HepG2 (cell line): ENCODE measurements at regions not wholly inside any gene's neighbourhood (a gene's known extent, or its start where the extent isn't known, plus 50 kb on each side); places are given as distances from the start of the nearest gene placed in this dataset.

Experiments
- ATAC-seq: fragments of 200-7000 bp; cut with Tn5 transposase; 3 replicates; pipeline ENCODE4 v1.9.1; 2020; ENCODE audit warnings: mild to moderate bottlenecking, moderate library complexity
- BruUV-seq: library from RNA; stranded (reverse); fragments of 400-500 nt; replicated peaks from 2 replicates; lab custom pipeline; 2021; lab: Mats Ljungman, UMichigan
- CTCF ChIA-PET: fragments of 300-600 bp; formaldehyde crosslinking; extraction: SDS; loops from one replicate; lab custom pipeline; 2021; ENCODE audit warnings: low total read pairs, inconsistent platforms, low intra/inter-chr PET ratio; lab: Yijun Ruan, JAX
- POLR2A ChIA-PET: fragments of 350-600 bp; sonication (Branson Sonifier 250); formaldehyde crosslinking; loops from one replicate; lab custom pipeline; 2020; ENCODE audit warnings: antibody characterized with exemption, inconsistent platforms; lab: Yijun Ruan, JAX
- DNase-seq: peaks from one replicate; pipeline ENCODE4 v3.0.0-alpha.2; 2015; ENCODE audit warnings: low spot score
- FAIRE-seq: peaks from 3 replicates; lab custom pipeline; 2011; peaks lifted over from hg19 to GRCh38; lab: Jason Lieb, UNC
- H2AFZ ChIP-seq: one replicate; pipeline ENCODE4 v1.6.1; 2011; ENCODE audit warnings: low read length, inconsistent platforms
- H3K27ac ChIP-seq: fragments of 300-600 bp; 3 replicates; pipeline ENCODE4 v1.8.0; 2011; ENCODE audit warnings: mixed run types, mild to moderate bottlenecking, mixed read lengths, low read length, inconsistent platforms; ENCODE audit not compliant: insufficient read depth; ENCODE audit errors: extremely low read length
- H3K27me3 ChIP-seq, 2 experiments: fragments of 200-600 bp in 1 of 2; 2 replicates in 1 of 2; 3 replicates in 1 of 2; pipeline versions ENCODE4 v1.6.0 to v1.8.0; 2011; ENCODE audit warnings: low read length in 2 of 2, mild to moderate bottlenecking in 2 of 2, moderate library complexity in 2 of 2, inconsistent platforms in 1 of 2; ENCODE audit not compliant: insufficient read depth in 2 of 2, control insufficient read depth in 1 of 2
- H3K36me3 ChIP-seq, 2 experiments: fragments of 200-600 bp in 1 of 2; replicated peaks in 1 of 2; 2 replicates in 1 of 2; 3 replicates in 1 of 2; pipeline versions ENCODE4 v1.5.1 to v1.8.0; 2011; ENCODE audit warnings: low read length in 2 of 2, inconsistent platforms in 1 of 2; ENCODE audit not compliant: insufficient read depth in 2 of 2, control insufficient read depth in 1 of 2
- H3K4me1 ChIP-seq: 2 replicates; pipeline ENCODE4 v1.5.1; 2012; ENCODE audit warnings: low read length, inconsistent platforms; ENCODE audit not compliant: insufficient read depth
- H3K4me2 ChIP-seq: 2 replicates; pipeline ENCODE4 v1.6.0; 2011; ENCODE audit warnings: low read depth, low read length, inconsistent platforms
- H3K4me3 ChIP-seq, 3 experiments: fragments of 200-600 bp in 1 of 3; sonication (generic), shearing (Covaris generic) in 1 of 3; replicated peaks in 1 of 3; 2 replicates each; pipeline ENCODE4 v1.5.1; 2011 to 2016; ENCODE audit warnings: low read length in 3 of 3, inconsistent platforms in 2 of 3, low read depth in 2 of 3, mild to moderate bottlenecking in 2 of 3, control low read depth in 1 of 3, mixed read lengths in 1 of 3; ENCODE audit not compliant: insufficient read depth in 1 of 3
- H3K79me2 ChIP-seq: one replicate; pipeline ENCODE4 v1.6.1; 2011; ENCODE audit warnings: low read length, inconsistent platforms; ENCODE audit not compliant: insufficient read depth
- H3K9ac ChIP-seq: 2 replicates; pipeline ENCODE4 v1.6.0; 2011; ENCODE audit warnings: mild to moderate bottlenecking, low read depth, low read length, inconsistent platforms; ENCODE audit not compliant: insufficient read depth
- H3K9me3 ChIP-seq: 2 replicates; pipeline ENCODE4 v1.5.1; 2012; ENCODE audit warnings: mild to moderate bottlenecking, low read length
- H4K20me1 ChIP-seq: 2 replicates; pipeline ENCODE4 v1.6.0; 2011; ENCODE audit warnings: inconsistent platforms, mild to moderate bottlenecking, low read length, moderate library complexity; ENCODE audit not compliant: insufficient read depth
- EZH2 ChIP-seq: conservative IDR thresholded peaks from 2 replicates; pipeline ENCODE4 v1.6.1; 2012; ENCODE audit warnings: mild to moderate bottlenecking, low read depth, low read length, moderate library complexity
- FOXA1 ChIP-seq, 2 experiments: fragments of 450-650 bp in 1 of 2; sonication (generic) in 1 of 2; formaldehyde crosslinking in 1 of 2; IDR thresholded peaks; 2 replicates each; pipeline versions ENCODE4 v1.4.0 to v1.6.1; 2016 to 2020; ENCODE audit warnings: missing genetic modification reagents in 1 of 2
- KDM6A ChIP-seq: IDR thresholded peaks from 2 replicates; pipeline ENCODE4 v1.6.1; 2016; ENCODE audit warnings: low read depth
- SETDB1 ChIP-seq: sonication (generic); formaldehyde crosslinking; IDR thresholded peaks from 2 replicates; pipeline ENCODE4 v1.5.1; 2020; ENCODE audit warnings: missing genetic modification reagents, mild to moderate bottlenecking, borderline replicate concordance
- TP53 ChIP-seq: sonication (generic); formaldehyde crosslinking; conservative IDR thresholded peaks from 2 replicates; pipeline ENCODE4 v1.4.0; 2020; ENCODE audit warnings: missing genetic modification reagents
- XRCC5 ChIP-seq: fragments of 200-400 bp; formaldehyde crosslinking; optimal IDR thresholded peaks from 2 replicates; pipeline ENCODE3; 2017; ENCODE audit warnings: mild to moderate bottlenecking, low read length
- ZNF350 ChIP-seq: sonication (generic); formaldehyde crosslinking; IDR thresholded peaks from 2 replicates; pipeline ENCODE4 v1.4.0; 2020; ENCODE audit warnings: mild to moderate bottlenecking, low read depth, missing genetic modification reagents, borderline replicate concordance
- ZNF792 ChIP-seq: IDR thresholded peaks from 2 replicates; pipeline ENCODE4 v1.6.1; 2016
- WGBS: methylation state at CpG from one replicate; pipeline ENCODE4 v1.1.6; 2017; ENCODE audit warnings: low lambda C conversion rate; 5-methylcytosine and 5-hydroxymethylcytosine counted together
- in situ Hi-C: cut with HindIII; loops from 2 replicates; pipeline ENCODE4 v1.10.0; 2017; ENCODE audit warnings: low pct_unique_long_range_greater_than_20kb; ENCODE audit not compliant: extremely low pct_ligation_motif_present
- intact Hi-C: fragments of 100-400 bp; cut with micrococcal nuclease; formaldehyde crosslinking; loops from one replicate; pipeline ENCODE4 v1.10.0; 2022; ENCODE audit not compliant: unreplicated experiment
- TF ChIP-seq, protein P1 (sequence below): sonication (generic); formaldehyde crosslinking; IDR thresholded peaks from 2 replicates; pipeline ENCODE4 v1.4.0; 2020; ENCODE audit warnings: missing genetic modification reagents, borderline replicate concordance
- TF ChIP-seq, protein P2 (sequence below): sonication (generic); formaldehyde crosslinking; IDR thresholded peaks from 2 replicates; pipeline ENCODE4 v1.8.0; 2022; ENCODE audit warnings: low read depth, missing genetic modification reagents
- TF ChIP-seq, protein P3 (sequence below): sonication (generic); formaldehyde crosslinking; IDR thresholded peaks from 2 replicates; pipeline ENCODE4 v1.4.0; 2020; ENCODE audit warnings: mild to moderate bottlenecking, missing genetic modification reagents
- TF ChIP-seq, protein P4 (sequence below): sonication (generic); formaldehyde crosslinking; IDR thresholded peaks from 2 replicates; pipeline ENCODE4 v1.4.0; 2020; ENCODE audit warnings: missing genetic modification reagents; ENCODE audit errors: not compliant biosample characterization

DNA sequence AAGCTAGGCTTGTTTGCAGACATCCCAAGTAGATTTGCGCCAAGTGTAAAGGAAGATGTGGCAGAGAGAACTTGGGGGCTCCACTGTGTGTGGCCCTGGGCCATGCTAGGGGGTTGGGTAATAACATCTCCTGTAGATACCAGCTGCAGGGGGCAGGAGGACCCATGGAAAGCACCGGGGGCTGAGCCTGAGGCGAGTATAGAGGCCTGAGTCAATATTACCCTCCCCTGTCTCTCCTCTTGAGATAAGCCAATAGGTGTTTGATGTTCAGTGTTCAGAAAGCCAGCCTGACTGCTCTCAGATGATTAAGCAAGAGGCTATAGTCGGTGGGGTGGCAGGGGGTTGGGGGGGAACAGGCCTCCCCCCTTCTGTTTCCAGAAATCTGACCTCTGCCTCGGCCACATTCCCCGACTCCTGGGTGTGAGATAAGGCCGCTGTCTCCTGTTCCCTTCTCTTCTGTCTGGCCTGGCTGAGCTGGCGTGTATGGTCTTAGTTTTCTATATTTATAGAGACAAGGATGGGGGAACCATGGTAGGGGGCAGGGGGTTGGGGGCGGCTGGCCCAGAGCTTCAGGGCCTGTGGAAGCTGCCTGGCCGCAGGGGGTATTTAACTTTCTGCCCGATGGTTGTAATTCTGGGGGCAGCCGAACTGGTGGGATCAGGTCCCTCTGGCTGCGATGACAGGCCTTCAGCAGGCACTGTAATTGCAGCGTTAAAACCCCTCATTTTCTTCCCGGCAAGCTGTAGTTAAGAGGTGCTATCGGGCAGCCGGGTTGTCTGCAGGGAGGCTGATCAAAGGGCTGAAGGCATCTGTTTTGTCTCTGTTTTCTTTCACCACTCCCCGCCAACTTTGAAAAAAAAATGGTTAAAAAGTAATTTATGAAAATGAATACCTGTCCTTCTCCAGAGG is 292.0 kb downstream of the NSG2 start:
- Histone ChIP-seq H3K4me3 (no peak overlapping the region), H3K4me1 (no peaks in the 10 kb centered on the region), H2AFZ (no peak overlapping the region), H3K9me3 (no peaks in the 10 kb centered on the region), H3K27ac (no peak overlapping the region), H3K79me2 (no peaks in the 10 kb centered on the region), H4K20me1 (no peaks in the 10 kb centered on the region), H3K36me3 (no peaks in the 10 kb centered on the region), H3K27me3 (peaks cover 0 to 27% of the 10 kb centered on the region in 2 experiments; a peak in 3 of 5 replicates), H3K4me2 (no peak overlapping the region), H3K9ac (no peak overlapping the region)
- whole genome bisulfite sequencing, result 21% methylated on average over 12 of the region's 18 CpGs
- in situ Hi-C loops, result no loop called here
- FAIRE-seq (no peak), ATAC-seq (peak; percentile 41), DNase-seq (peak; percentile 13)
- POLR2A ChIA-PET, result no interaction called here
- CTCF ChIA-PET, result no interaction called here
- intact Hi-C loops, result no loop called here
- TF ChIP-seq TP53, result no peak
- TF ChIP-seq, protein P1, sequence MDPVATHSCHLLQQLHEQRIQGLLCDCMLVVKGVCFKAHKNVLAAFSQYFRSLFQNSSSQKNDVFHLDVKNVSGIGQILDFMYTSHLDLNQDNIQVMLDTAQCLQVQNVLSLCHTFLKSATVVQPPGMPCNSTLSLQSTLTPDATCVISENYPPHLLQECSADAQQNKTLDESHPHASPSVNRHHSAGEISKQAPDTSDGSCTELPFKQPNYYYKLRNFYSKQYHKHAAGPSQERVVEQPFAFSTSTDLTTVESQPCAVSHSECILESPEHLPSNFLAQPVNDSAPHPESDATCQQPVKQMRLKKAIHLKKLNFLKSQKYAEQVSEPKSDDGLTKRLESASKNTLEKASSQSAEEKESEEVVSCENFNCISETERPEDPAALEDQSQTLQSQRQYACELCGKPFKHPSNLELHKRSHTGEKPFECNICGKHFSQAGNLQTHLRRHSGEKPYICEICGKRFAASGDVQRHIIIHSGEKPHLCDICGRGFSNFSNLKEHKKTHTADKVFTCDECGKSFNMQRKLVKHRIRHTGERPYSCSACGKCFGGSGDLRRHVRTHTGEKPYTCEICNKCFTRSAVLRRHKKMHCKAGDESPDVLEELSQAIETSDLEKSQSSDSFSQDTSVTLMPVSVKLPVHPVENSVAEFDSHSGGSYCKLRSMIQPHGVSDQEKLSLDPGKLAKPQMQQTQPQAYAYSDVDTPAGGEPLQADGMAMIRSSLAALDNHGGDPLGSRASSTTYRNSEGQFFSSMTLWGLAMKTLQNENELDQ, result no peak
- TF ChIP-seq, protein P2, sequence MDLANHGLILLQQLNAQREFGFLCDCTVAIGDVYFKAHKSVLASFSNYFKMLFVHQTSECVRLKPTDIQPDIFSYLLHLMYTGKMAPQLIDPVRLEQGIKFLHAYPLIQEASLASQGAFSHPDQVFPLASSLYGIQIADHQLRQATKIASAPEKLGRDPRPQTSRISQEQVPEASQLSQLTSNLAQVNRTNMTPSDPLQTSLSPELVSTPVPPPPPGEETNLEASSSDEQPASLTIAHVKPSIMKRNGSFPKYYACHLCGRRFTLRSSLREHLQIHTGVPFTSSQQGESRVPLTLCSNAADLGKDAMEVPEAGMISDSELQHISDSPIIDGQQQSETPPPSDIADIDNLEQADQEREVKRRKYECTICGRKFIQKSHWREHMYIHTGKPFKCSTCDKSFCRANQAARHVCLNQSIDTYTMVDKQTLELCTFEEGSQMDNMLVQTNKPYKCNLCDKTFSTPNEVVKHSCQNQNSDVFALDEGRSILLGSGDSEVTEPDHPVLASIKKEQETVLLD (CRISPR knock-in tag), result no peak
- TF ChIP-seq, protein P3, sequence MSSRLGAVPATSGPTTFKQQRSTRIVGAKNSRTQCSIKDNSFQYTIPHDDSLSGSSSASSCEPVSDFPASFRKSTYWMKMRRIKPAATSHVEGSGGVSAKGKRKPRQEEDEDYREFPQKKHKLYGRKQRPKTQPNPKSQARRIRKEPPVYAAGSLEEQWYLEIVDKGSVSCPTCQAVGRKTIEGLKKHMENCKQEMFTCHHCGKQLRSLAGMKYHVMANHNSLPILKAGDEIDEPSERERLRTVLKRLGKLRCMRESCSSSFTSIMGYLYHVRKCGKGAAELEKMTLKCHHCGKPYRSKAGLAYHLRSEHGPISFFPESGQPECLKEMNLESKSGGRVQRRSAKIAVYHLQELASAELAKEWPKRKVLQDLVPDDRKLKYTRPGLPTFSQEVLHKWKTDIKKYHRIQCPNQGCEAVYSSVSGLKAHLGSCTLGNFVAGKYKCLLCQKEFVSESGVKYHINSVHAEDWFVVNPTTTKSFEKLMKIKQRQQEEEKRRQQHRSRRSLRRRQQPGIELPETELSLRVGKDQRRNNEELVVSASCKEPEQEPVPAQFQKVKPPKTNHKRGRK (CRISPR knock-in tag), result no peak
- no peak for TF ChIP-seq KDM6A
- TF ChIP-seq, protein P4, sequence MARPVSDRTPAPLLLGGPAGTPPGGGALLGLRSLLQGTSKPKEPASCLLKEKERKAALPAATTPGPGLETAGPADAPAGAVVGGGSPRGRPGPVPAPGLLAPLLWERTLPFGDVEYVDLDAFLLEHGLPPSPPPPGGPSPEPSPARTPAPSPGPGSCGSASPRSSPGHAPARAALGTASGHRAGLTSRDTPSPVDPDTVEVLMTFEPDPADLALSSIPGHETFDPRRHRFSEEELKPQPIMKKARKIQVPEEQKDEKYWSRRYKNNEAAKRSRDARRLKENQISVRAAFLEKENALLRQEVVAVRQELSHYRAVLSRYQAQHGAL (CRISPR knock-in tag), result no peak
- no peak for TF ChIP-seq ZNF350 (CRISPR knock-in tag)
- no peak for TF ChIP-seq ZNF792 (CRISPR knock-in tag)
- TF ChIP-seq XRCC5, result no peak
- TF ChIP-seq SETDB1 (CRISPR knock-in tag), result no peak
- no peak for TF ChIP-seq FOXA1 (IDR thresholded peaks at IDR 0.05)
- TF ChIP-seq FOXA1 (CRISPR knock-in tag; IDR thresholded peaks at IDR 0.05), result no peak
- no peak for TF ChIP-seq EZH2
- no TSS peak for BruUV-seq
